ACHN (cell line): ENCODE measurements at regions not wholly inside any gene's neighbourhood (a gene's known extent, or its start where the extent isn't known, plus 50 kb on each side); places are given as distances from the start of the nearest gene placed in this dataset.
A peak's percentile ranks its signal among the peaks of the same experiment; 100 is the strongest.

Source experiments
- DNase-seq: peaks from one replicate; pipeline ENCODE4 v3.0.0-alpha.2; 2015
- in situ Hi-C: cut with HindIII; loops from 2 replicates; pipeline ENCODE4 v1.10.0; 2017; ENCODE audit warnings: low sequenced_read_pairs, low pct_ligation_motif_present, low pct_unique_long_range_greater_than_20kb

DNA sequence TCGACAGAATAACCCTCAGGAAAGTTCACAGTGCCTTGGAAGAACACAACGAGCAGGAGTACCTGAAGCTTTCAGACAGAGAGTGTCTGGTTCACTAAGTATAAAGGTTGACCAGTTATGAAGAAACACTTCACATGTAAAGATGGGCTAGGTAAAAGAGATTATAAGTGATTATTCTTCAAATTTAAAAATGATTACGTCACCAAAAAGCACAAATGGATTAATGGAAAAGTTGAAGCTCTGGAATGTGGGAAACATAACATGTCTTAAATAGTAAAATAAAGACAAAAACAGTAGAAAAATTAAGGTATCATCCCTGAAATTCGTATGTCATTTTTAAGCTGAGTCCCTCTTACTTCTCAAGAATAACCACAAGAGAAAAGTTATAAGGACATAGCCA is 643.9 kb upstream of the KLF12 start:
- in situ Hi-C loops: no loop called here

DNA sequence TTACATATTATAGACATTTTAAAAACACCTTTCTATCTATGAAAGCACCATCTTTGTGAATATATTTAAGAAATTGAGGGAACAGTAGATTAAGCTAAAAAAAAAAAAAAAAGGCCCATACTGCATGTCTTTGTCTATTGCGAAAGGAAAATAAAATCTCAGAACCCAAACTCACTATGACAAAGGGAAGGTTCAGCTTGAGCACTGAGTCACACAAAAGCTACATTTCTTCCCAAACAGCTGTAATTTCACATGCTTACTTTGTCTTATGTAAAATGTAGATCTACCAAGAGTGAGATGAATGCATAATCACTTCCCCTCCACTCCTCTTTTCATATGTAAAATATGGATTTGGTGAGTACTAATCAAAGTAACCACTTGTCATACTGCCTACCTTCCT is 640.1 kb upstream of the KLF12 start:
- in situ Hi-C loops: no loop called here
- no peak for DNase-seq

More for the DNA sequence above, 643.9 kb upstream of the KLF12 start:
- DNase-seq: no peak

DNA sequence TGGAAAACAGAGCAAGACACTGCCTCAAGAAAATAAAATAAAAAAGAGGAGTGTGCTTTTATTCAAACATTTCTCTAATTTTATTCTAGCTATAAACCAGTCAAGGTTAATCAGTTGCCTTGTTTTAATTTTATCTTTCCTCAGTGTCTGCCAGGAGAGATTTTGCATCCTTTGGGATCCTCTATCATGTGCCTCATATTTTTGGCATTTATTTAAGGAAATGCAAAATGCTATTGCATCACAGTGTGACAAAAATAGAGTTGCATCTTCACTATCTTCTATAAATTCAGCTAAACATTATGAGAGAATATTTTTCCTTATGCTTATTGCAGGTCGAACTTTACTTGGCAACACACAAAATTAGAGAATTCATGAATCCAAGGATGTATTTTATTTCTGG is 639.0 kb upstream of the KLF12 start:
- DNase-seq: no peak
- in situ Hi-C loops: no loop called here

DNA sequence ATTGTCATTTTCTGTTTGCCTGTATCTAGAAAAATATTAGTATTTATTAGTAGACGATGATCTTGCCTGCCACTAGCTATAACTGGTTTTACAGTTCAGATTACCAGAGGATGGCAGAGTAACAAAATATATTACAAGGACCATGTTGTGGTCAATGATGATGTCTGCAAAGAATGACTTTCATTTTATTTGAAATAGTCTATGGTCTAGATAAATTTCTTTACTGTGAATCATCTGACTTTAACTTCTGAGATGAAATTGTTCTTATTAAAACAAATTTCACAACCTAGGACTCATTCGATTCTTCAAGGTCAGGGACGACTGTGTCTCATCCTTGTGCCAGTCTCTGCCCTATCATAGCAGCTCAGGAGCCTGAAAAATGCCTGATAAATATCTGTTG is 637.8 kb upstream of the KLF12 start:
- peak; percentile 5 for DNase-seq
- in situ Hi-C loops: no loop called here

DNA sequence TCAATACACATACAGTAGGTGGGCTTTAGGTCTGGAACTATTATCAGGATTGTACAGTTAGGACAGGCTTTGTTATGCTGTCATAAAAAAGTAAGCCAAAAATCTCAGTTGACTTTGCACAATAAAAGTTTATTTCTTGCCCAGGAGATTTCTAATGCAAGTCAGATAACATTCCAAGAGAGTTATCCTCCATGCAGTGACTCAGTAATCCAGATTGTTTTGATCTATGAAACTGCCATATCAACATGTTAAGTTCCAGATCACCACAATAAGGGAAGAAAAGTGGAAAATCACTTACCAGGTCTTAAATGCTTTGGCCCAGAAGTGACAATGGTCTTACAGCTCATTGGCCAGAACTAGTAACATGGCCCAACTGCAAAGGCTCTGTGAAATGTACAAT is 636.2 kb upstream of the KLF12 start:
- DNase-seq: peak; percentile 2
- in situ Hi-C loops: no loop called here

DNA sequence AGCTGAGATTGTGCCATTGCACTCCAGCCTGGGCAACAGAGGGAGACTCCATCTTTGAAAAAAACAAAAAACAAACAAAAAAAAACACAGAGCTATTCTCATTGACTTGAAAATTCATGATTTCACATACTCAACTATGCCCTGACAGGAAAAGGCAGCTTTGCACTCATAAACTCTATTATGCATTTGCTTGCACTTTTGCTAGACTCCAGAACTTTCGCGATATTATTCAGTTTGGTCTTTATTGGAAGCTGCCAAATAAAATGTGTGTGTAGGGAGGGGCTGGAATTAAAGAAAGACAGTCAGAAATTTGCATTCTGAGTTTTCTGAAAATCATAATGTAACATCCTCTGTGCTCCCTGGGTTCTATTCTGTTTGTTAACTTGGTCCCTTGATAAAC is 635.1 kb upstream of the KLF12 start:
- in situ Hi-C loops: no loop called here
- no peak for DNase-seq

DNA sequence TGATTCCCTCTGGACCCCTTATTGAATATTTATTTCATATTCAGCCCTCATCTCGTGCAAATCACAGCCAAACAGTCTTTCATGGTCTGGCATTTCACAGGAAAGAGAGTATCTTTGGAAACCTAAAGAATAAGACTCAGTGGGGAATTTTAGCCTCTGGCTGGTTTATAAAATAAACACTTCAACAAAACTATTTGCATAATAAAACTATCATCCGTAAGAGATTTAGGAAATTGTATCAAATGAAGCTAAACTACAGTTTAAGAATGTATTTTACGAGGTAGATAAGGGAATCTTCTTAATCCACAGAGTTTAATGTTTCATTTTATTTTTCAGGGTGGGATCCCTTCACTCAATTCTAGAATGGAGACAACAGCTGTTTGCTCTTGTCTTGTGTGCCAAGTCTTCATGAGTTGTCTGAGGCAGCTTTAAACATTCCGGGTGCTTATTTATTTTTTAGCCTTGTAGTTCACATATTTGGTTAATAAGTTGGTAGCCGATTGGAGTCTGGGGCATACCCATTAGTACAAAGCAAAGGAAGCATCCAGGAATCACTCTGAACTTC is 634.4 kb upstream of the KLF12 start:
- DNase-seq: no peak
- in situ Hi-C loops: no loop called here

DNA sequence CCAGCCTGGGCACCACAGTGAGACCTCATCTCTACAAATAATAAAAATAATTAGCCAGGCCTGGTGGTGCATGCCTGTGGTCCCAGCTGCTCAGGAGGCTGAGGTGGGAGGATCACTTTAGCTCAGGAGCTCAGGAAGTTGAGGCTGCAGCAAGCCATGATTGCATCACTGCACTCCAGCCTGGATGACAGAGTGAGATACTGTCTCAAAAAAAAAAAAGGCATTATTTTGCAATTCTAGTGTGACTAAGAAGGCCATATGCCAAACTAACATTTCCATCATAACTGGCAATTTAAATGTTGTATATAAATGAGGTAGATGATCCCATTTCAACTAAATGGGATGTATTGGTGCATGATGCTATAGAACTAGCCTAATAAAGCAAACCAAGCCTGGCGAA is 632.8 kb upstream of the KLF12 start:
- no peak for DNase-seq
- in situ Hi-C loops: no loop called here

DNA sequence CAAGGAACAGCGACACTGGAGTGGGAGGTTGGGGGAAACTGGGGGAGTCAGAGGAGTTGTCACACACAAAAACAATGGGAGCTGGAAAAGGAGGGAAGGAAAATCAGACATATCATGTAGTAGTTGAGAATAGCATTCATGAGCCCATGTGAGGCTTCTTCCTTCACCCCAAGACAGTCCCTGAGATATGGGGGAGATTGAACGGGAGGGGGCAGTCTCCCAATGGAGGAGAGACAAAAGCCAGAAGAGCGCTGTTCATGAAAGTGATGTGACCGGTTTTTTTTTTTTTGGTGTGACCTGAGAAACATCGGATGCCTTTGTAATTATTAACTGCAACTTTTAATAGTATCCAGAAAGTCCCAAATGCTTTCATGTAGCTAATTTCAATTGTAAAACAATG is 631.8 kb upstream of the KLF12 start:
- DNase-seq: no peak
- in situ Hi-C loops: no loop called here

DNA sequence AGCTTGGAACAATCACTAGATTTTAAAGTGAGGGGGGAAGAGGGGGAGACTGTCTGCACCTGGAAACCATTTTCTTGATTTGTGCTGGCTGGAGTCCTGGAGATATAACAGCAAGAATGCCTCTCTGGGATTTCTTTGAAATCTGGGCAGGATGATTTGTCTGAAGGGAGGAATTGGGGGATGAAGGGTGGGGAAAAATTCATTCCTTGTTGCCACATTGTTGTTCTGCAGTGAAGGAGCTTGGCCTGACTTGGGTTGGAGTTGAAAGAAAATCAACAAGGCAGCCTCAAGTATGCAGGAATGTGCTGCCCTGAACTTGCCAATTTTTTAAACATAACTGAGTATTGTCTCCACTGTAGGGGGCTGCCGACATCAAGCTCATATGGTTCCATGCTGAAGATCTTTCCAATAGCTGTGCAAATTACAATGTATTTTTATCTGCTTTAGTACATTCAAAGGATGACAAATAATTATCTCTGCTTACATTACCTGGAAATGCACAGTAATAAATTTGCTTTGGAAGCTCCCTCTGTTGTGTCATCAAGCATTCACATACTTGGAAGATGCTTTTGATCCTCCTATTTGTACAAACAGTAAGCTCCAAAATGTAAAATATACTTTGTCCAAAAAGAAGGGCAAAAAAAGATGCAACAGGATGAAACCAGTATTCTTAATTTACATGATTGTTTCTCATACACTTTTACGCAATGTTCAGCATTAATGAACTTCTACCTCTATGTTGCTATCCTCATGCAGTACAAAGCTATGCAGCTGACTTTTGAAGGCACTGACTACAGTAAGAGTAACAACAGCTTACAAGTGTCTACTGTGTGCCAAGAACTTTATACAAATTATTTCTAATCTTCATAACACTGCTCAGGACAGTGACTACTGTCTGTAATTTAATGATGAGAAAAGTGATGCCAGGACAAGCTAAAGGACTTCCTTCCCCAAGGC is 627.9 kb upstream of the KLF12 start:
- no peak for DNase-seq
- in situ Hi-C loops: no loop called here

DNA sequence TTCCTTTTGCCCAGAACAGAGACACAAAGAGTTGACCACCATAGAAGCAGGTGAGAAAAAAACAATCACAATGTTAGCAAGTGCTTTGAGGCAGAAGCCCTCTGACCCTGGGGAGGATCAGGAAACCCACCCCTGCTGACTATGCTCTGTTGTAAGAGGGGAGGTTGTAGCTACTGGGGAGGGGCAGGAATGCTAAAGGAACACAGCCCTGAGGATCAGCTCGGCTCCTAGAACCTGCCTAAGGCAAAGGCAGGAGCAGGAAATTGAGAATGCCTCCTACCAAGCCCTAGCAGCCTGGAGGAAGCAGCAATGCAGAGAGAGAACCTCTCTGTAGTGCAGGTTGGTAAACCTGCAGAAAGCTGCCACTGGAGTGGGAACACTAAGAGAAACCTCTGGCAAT is 624.0 kb upstream of the KLF12 start:
- no peak for DNase-seq
- in situ Hi-C loops: no loop called here

DNA sequence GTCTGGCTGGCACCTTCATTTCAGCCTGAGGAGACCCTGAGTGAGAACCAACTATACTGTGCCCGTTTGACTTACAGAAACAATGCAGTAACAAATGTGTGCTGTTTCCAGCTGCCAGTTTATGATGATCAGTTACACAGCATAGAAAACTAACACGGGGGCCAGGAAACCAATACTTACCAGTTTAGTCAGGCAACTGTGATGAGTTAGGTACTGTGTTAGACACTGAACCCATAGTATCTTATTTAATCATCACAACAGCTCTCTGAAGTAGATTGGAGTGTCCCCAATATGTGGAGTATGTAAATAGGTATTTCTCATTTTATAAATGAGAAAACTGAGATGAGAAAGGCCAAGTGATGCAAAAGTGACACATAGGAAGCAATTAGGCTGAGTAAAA is 620.9 kb upstream of the KLF12 start:
- DNase-seq: no peak
- in situ Hi-C loops: no loop called here

DNA sequence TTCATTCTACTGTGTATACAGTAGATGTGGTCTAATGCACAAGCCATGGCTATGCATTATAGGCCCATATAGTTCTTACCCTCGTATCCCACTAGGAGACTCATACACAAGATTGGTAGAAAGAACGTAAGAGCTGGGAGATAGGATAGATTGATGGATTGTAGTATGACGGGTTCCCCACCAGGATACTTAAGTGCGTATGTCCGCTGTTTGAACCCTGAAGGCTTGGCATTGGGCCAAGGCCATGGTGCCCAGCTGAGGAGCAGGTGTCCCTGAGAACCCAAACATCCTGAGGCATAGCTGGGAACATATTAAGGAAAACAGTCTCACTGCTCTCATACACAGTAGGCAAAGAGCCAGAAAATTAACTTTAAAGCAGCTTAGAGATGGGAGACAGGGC is 617.5 kb upstream of the KLF12 start:
- DNase-seq: no peak
- in situ Hi-C loops: no loop called here

DNA sequence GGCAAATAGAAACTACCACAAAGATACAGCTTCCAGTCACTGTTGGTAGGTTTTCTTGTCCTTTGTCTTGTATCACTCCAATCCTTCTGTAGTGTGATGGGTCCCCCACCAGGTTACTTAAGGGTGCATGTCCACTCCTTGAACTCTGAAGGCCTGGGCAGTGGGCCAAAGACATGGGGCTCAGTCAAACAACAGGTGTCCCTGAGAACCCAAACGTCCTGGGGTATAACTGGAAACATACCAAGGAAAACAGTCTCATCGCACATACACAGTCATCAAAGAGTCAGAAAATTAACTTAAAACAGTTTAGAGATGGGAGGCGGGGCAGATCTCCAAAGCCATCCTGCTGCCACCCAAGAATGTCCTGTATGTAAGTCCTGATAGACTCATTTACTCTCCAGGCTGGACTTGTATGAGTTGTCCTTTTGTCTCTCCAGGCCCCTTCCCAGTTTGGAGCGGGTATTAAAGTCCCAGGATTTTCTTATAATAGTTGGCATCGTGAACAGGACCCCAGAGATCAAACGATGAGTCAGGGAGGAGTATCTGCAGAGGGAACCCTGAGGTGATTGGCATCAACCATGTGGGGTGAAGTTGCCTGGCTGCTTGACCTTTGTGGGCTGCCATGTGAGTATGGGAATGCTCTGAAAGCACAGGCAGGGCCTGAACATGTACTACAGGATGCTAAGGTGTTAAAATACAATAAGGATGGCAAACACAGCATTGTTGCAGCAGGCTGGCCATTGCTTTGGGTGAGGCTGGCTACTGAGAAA is 613.2 kb upstream of the KLF12 start:
- no peak for DNase-seq
- in situ Hi-C loops: no loop called here

DNA sequence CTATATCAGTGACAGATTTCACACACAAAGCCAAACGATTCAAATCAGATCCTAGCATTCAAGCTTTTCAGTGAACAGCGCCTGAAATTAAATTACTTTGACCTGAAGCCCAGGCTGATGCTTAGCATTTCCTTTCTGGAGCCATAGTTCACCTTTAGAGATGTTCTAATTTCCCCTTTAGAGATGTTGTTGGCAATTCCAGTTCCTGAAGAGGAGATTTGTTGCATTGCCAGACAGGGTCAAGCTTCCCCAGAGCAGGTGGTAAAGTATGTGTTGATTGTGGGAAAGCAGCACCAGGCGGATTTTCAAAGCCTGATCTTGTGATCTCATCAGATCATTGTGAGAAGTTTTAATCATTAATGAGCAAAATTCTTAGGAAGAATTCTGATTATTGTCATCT is 609.8 kb upstream of the KLF12 start:
- in situ Hi-C loops: no loop called here
- no peak for DNase-seq

DNA sequence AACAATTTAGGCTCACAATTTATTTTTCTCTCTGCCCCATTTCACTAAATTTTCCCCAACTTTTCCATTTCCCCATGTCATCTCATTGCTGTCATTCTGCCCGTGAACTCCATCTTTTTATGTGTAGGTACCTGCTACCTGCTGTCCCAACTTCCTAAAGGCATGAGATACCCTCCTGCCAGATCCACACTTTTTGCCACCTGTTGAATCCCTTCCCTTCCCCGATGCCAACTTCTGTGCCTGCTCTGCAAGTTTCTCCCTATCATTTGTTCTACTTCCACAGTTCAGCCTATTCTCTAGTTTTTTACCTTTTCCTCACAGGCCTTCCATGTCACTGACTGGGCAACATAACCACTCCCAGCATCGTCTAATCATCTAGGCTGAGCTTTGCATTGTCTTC is 607.5 kb upstream of the KLF12 start:
- DNase-seq: no peak
- in situ Hi-C loops: no loop called here

DNA sequence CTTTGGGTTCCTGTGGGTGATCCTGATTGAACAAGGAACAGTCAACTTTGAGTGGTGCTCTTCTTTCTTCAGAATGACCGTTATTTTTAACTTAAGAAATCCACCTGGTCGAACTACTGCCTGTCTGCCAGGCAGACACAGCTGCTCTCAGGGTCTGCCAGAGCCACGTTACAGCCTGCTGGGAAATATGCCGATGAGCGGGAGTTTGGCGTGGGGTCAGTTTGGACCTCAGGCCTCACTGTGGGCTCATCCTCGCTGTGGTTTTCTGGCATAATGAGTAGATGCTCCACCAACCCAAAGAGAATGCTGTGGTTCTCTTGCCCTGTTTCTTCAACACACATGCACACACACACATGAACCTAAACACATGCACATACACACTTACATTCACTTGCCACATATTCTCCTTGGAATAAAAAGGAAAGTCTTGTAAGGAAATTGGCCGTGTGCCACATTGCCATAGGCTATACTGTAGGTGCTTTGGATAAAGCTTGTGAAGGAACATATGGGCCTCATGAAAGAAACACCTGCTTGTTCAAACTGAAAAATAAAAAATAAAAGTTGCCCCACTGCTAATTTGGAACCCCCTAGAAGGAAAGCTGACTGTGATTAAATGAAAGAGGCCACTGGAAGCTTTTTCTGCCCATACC is 598.7 kb upstream of the KLF12 start:
- in situ Hi-C loops: no loop called here
- no peak for DNase-seq

DNA sequence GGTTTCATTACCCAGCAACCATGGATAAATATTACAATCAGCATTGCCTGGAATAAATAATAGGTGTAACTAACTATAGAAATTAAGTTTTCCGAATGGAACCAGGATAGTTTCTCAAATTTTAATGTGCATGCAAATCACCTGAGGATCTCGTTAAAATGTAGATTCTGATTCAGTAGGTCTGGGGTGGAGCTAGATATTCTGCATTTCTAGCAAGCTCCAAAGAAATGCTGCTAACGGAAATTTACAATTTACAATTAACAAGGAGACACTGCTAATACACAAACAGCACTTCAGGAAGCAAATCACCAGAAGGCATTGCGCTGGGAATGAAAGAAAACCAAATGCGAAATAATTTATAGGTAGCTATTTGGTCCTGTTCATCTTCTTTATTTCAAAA is 597.5 kb upstream of the KLF12 start:
- in situ Hi-C loops: no loop called here

More for the DNA sequence above, 597.5 kb upstream of the KLF12 start:
- no peak for DNase-seq
